NOMO-1 (cell line): ENCODE measurements at regions not wholly inside any gene's neighbourhood (a gene's known extent, or its start where the extent isn't known, plus 50 kb on each side); places are given as distances from the start of the nearest gene placed in this dataset.
A peak's percentile ranks its signal among the peaks of the same experiment; 100 is the strongest.
"Not testable (repeated sequence)": the region's sequence is repeated elsewhere in the genome, so short reads cannot be mapped to it uniquely, and the experiment has no call there.

Experiments
- DNase-seq, 2 experiments: peaks; one replicate each; lab custom pipeline; 2025; ENCODE audit not compliant: unreplicated experiment in 2 of 2; lab: John Stamatoyannopoulos, UW

- no peak for DNase-seq
These were observed 321.3 kb downstream of the AEBP2 start for GRCh38 chr12:19760611-19761010.

DNA sequence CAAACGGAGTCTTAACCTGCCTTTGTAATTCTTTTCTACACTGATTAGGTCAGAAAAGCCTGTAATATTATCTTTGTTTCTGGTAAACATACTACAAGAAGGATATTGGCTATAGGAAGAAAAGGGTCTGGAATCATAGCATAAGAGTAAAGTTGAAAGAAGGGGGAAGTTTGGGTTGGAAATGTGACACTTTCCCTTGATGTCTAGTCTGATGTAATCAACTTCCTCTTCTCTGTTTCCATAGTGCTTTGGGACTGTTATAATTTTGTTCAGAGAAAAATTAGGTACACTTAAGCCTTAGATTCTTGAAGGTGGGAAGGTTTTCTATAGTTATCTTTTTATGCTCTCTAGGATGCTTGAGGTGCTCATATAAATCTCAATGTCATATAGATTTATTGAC is 322.2 kb downstream of the AEBP2 start:
- peak; percentile 42 to 75 for DNase-seq

GRCh38 chr12:19763488-19763887 is 324.2 kb downstream of the AEBP2 start:
- DNase-seq, result no peak

DNA sequence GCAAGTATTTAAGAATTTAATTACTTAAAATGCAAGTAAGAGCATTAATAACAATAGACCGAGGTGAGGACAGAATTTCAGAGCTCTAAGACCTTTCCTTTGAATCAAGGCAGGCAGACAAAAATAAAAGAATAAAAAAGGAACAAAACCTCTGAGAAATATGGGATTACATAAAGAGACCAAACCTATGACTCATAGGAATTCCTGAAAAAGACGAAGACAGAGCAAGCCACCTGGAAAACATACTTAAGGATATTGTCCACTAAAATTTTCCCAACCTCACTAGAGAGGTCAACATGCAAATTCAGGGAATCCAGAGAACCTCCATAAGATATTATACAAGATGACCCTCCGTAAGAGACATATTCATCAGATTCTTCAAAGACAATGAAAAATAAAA is 325.1 kb downstream of the AEBP2 start:
- DNase-seq, result no peak

DNA sequence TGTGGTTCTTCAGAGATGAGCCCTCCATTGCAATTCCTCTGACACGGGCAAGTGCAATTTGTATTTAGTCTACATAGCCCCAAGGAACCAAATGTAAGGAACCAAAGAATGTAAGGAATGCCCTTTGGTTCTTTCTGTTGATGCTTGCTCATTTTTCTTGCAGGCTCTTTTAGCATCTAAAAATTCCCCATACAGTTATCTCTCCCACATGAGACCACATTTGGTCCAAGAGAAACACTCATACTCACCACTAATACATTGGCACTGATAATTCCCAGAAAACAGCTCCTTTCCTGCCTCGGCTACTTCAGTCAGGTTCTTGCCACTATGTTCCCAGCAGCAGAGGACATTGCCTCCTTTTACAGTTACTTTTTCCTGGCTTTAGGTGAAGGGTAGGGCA is 332.6 kb downstream of the AEBP2 start:
- DNase-seq, result no peak

DNA sequence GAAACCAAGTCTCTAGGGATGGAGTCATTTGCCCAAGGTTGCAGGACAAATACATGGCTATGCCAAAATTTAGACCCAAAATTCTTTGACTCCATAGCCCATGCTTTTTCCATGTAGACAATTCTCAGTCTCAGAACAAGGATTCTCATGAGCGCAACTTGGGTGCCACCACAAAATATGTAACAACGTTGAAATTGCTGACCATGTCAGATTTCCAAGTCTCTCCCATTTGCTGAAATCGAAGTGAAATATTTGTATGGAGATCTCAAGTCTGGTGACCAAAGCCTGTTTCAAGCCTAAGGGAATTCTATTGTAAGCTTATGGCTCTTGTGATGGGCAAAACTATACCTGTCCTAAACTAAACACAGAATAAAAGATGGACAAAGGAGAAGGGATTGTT is 333.5 kb downstream of the AEBP2 start:
- no peak for DNase-seq

DNA sequence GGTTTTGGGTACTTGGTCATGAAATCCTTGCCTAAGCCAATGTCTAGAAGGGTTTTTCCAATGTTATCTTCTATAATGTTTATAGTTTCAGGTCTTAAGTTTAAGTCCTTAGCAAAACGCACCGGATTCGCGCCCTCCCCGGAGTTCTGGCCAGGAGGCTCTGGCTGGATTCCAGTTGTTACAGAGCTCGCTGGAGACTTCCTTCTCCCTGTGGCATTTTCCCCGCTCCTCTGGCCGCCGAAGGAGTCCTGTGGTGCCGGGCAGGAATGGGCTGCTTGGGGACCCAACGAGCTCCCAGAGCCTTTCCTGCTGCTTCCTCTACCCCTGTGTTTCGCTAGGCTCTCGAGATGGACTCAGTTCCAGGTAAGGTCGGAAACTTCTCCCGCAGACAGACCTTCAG is 335.9 kb downstream of the AEBP2 start:
- no peak for DNase-seq

- not testable (repeated sequence) for DNase-seq
These were observed 336.7 kb downstream of the AEBP2 start for GRCh38 chr12:19775976-19776375.

GRCh38 chr12:19778172-19778571 is 338.9 kb downstream of the AEBP2 start:
- DNase-seq, result peak in 1 of 2 experiments; percentile 32

- DNase-seq, result no peak
These were observed 339.5 kb downstream of the AEBP2 start for GRCh38 chr12:19778797-19779196.

DNA sequence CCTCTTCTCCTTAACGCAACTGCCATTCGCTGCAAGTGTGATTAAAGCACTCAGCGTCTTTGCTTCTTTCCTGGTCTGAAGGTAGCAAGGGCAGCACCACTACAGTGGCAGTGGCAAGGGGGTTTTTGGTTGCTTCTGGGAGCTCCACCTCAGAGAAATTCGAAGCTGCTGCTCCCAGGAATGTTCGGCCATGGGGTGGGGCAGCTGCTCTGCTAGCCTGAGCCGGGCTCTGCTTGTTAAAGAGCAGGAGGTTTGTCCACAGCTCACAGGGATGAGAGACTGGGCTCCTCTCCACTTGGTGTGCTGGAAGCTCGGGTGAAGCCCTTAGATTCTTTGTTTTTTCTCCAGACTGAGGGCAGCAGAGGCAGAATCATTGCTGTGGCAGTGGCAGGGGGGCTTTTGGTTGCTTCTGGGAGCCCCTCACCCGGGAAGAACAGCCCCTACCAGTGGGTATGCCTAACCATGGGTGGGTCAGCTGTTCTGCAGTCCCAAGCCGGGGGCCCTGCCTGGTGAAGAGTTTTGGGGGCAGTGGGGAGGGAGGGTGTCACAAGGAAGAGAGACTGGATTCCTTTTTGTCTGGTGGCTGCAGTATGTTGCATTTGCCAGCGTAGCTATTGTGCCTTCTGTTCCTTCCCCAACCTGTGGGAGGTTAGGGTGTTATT is 340.2 kb downstream of the AEBP2 start:
- no peak for DNase-seq

- no peak for DNase-seq
These were observed 341.2 kb downstream of the AEBP2 start for GRCh38 chr12:19780460-19780859.

- DNase-seq, result no peak
These were observed 344.5 kb downstream of the AEBP2 start for GRCh38 chr12:19783547-19784444.

GRCh38 chr12:19792028-19792427 is 352.7 kb downstream of the AEBP2 start:
- peak; percentile 1 to 33 for DNase-seq

DNA sequence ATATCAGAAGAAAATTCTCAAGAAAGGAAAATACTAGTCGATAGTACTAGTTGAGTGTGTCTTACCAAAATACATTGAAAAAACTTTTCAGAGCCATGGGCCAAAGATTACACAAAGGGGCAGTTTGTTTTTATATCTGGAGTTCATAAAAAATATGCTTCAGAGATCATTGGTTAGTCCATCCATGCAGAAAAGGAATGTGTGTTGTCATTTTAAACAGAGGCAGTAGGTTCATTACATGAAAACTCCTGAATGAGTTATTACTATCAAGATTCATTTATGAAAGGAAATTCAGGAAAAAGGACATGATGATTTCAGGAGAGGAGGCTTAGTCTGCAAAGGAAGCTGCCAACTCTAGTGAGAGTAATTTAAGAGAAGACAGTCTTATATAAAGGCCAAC is 354.8 kb downstream of the AEBP2 start:
- DNase-seq, result no peak

- no peak for DNase-seq
These were observed 359.9 kb downstream of the AEBP2 start for GRCh38 chr12:19799216-19799615.

GRCh38 chr12:19799895-19800602 is 360.8 kb downstream of the AEBP2 start:
- DNase-seq, result no peak

DNA sequence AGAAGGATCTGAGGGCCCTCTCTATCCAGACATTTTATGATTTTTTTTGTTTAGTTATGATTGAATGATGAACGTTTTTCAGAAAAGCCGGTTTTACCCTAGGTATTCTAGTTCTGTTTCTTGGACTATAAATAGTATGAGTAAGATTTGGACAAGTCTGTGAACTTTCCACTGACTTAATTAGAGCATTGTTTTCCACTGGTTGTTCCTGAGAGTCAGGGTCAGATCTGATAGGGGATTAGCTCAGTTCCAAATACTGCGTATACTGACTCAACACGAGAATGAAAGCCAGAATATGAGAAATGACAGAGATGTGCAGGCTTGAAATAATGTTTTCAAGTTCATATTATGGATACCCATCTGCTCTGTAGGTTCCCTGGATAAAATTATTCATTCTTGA is 361.6 kb downstream of the AEBP2 start:
- no peak for DNase-seq

- DNase-seq, result no peak
These were observed 362.6 kb downstream of the AEBP2 start for GRCh38 chr12:19801941-19802340.

GRCh38 chr12:19802915-19803314 is 363.6 kb downstream of the AEBP2 start:
- no peak for DNase-seq

GRCh38 chr12:19804737-19805136 is 365.4 kb downstream of the AEBP2 start:
- no peak for DNase-seq

DNA sequence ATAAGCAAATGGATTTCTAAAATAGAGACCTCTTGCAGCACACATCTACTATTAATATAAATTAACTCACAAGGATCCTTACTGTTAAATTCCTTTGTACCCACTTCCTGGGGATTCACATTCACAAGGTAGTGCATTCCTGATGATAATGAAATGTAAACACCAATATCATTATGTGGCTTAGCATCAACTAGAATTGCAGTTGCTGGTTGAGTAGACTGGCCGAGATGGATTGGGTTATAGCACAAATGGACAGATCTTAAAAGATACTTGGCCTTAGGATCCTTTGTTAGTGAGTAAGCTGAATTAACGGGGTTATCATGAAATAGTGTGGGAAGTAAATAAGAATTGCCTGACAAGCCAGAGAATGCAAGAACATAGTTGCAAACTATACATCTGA is 369.1 kb downstream of the AEBP2 start:
- no peak for DNase-seq
